ENCODE measurements at regions not wholly inside any gene's neighbourhood (a gene's known extent, or its start where the extent isn't known, plus 50 kb on each side); places are given as distances from the start of the nearest gene placed in this dataset.

DNA sequence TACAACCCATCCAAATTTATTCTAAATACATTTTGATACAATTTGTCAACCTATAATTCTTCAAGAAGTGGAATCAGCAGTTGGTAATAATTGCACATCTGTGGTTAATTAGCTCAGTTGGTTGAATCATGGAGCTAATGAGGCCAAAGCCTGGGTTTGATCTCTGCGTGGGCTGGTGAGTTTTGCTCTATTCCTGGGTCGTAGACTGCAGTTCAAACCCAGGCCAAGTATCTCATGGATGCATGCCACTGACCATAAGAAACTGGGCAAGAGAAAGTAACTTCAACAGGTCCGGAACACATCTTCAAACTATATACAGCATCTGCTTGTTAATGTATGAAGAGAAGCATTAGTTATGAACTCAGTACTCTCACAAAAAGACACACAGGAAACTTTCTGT is 779.7 kb downstream of the USP25 start:
- Histone ChIP-seq H3K4me1 (no peaks in the 10 kb centered on the region), H3K36me3 (no peaks in the 10 kb centered on the region), H3K4me3 (no peak overlapping the region), H3K9me3 (peaks cover 0 to 13% (median 0%) of the 10 kb centered on the region in 8 donors), H3K27me3 (replicated peaks in 1 of 7) (no peaks in the 10 kb centered on the region), H3K27ac (no peak overlapping the region)
- 70 to 89% (median 84%) methylated on average over 3 of the region's 3 CpGs for WGBS, 5 donors
- no peak for DNase-seq
- TF ChIP-seq, protein P1, sequence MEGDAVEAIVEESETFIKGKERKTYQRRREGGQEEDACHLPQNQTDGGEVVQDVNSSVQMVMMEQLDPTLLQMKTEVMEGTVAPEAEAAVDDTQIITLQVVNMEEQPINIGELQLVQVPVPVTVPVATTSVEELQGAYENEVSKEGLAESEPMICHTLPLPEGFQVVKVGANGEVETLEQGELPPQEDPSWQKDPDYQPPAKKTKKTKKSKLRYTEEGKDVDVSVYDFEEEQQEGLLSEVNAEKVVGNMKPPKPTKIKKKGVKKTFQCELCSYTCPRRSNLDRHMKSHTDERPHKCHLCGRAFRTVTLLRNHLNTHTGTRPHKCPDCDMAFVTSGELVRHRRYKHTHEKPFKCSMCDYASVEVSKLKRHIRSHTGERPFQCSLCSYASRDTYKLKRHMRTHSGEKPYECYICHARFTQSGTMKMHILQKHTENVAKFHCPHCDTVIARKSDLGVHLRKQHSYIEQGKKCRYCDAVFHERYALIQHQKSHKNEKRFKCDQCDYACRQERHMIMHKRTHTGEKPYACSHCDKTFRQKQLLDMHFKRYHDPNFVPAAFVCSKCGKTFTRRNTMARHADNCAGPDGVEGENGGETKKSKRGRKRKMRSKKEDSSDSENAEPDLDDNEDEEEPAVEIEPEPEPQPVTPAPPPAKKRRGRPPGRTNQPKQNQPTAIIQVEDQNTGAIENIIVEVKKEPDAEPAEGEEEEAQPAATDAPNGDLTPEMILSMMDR (IDR thresholded peaks at IDR 0.05 in 8 of 11, conservative IDR thresholded peaks at IDR 0.05 in 3 of 11), result no peak
- TF ChIP-seq POLR2AphosphoS5 (IDR thresholded peaks at IDR 0.05) (no peak), POLR2A (IDR thresholded peaks at IDR 0.05) (no peak)
- intact Hi-C loops (cut with DNase I; ENCODE audit: low total_unique reads), result no loop called here

DNA sequence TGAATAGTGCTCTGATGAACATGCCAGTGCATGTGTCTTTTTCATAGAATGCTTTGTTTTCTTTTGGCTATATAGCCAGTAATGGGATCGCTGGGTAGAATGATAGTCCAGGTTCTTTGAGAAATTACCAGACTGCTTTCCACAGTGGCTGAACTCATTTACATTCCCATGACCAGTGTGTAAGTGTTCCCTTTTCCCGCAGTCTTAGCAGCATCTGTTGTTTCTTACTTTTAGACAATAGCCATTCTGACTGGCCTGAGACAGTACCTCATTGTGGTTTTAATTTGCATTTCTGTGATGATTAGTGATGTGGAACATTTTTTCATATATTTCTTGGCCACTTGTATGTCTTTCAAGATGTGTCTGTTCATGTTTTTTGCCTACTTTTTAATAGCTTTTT is 784.5 kb downstream of the USP25 start:
- WGBS, 5 donors, result 89 to 98% (median 94%) methylated on average over 2 of the region's 2 CpGs
- TF ChIP-seq, protein P1 (IDR thresholded peaks at IDR 0.05 in 8 of 11, conservative IDR thresholded peaks at IDR 0.05 in 3 of 11), result no peak
- TF ChIP-seq POLR2AphosphoS5 (IDR thresholded peaks at IDR 0.05) (no peak), POLR2A (IDR thresholded peaks at IDR 0.05) (no peak)
- no peaks in the 10 kb centered on the region for H3K27me3 ChIP-seq (replicated peaks in 1 of 7)
- no peak overlapping the region for H3K4me3 ChIP-seq
- no peaks in the 10 kb centered on the region for H3K4me1 ChIP-seq
- H3K36me3 ChIP-seq, result no peaks in the 10 kb centered on the region
- DNase-seq, result no peak
- peaks cover 0 to 24% (median 10%) of the 10 kb centered on the region in 8 donors for H3K9me3 ChIP-seq
- no peak overlapping the region for H3K27ac ChIP-seq
- intact Hi-C loops (cut with DNase I; ENCODE audit: low total_unique reads), result no loop called here

DNA sequence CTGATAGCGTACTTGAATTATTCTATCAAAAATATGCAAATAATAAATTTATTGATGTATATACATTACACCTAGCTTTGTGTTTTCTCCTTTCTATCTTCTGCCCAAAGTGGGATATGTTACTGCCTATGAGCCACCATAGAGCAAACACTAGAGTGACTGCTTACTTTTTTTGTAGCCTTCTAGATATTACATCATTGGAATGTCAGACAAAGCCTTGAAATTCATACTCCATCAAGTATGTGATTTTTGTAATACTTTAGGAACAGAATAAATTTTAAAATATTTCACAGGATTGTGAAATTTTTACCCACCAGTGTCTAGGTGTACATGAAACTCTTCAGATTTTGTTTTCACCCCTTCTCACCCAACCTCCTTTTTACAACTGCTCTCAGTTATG is 787.6 kb downstream of the USP25 start:
- DNase-seq, result no peak
- H3K27ac ChIP-seq, result no peak overlapping the region
- peaks cover 0 to 19% (median 8%) of the 10 kb centered on the region in 8 donors for H3K9me3 ChIP-seq
- no peaks in the 10 kb centered on the region for H3K27me3 ChIP-seq (replicated peaks in 1 of 7)
- TF ChIP-seq, protein P1 (IDR thresholded peaks at IDR 0.05 in 8 of 11, conservative IDR thresholded peaks at IDR 0.05 in 3 of 11), result no peak
- TF ChIP-seq POLR2A (IDR thresholded peaks at IDR 0.05) (no peak), POLR2AphosphoS5 (IDR thresholded peaks at IDR 0.05) (no peak)
- WGBS, 5 donors, result 86 to 95% (median 92%) methylated on average over 1 of the region's 1 CpG
- no peaks in the 10 kb centered on the region for H3K4me1 ChIP-seq
- no peaks in the 10 kb centered on the region for H3K36me3 ChIP-seq
- H3K4me3 ChIP-seq, result no peak overlapping the region
- intact Hi-C loops (cut with DNase I; ENCODE audit: low total_unique reads), result no loop called here

DNA sequence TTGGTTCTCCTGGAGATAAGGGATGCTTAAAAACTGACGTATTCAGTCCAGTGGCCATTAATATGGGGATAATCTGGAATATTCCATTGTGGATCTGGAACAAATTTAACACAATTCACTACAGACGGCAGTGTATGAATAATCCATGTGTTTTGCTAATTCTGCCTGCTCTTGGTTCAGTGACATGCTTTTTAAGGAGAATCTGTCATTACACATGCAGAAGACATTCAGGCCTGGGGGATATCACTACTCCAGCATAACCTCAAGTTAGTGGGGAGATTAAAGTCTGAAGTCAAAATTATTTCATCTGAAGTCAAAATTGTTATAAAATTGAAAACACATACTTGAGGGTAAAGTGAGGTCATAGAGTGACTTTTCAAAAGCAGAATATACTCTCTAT is 789.3 kb downstream of the USP25 start:
- DNase-seq, result no peak
- Histone ChIP-seq H3K9me3 (peaks cover 0 to 18% (median 8%) of the 10 kb centered on the region in 8 donors), H3K27me3 (replicated peaks in 1 of 7) (no peaks in the 10 kb centered on the region), H3K36me3 (no peaks in the 10 kb centered on the region), H3K27ac (no peak overlapping the region), H3K4me3 (no peak overlapping the region), H3K4me1 (no peaks in the 10 kb centered on the region)
- TF ChIP-seq POLR2A (IDR thresholded peaks at IDR 0.05) (no peak), POLR2AphosphoS5 (IDR thresholded peaks at IDR 0.05) (no peak)
- TF ChIP-seq, protein P1 (IDR thresholded peaks at IDR 0.05 in 8 of 11, conservative IDR thresholded peaks at IDR 0.05 in 3 of 11), result no peak
- 83 to 91% (median 89%) methylated on average over 2 of the region's 2 CpGs for WGBS, 5 donors
- intact Hi-C loops (cut with DNase I; ENCODE audit: low total_unique reads), result no loop called here

Measured in spleen (tissue), 11 donors.